Brain pericyte (primary cell): ENCODE measurements at regions not wholly inside any gene's neighbourhood (a gene's known extent, or its start where the extent isn't known, plus 50 kb on each side); places are given as distances from the start of the nearest gene placed in this dataset.

Source experiments
- DNase-seq: peaks from one replicate; pipeline ENCODE4 v3.0.0-alpha.2; 2012; ENCODE audit warnings: low read depth, low spot score

DNA sequence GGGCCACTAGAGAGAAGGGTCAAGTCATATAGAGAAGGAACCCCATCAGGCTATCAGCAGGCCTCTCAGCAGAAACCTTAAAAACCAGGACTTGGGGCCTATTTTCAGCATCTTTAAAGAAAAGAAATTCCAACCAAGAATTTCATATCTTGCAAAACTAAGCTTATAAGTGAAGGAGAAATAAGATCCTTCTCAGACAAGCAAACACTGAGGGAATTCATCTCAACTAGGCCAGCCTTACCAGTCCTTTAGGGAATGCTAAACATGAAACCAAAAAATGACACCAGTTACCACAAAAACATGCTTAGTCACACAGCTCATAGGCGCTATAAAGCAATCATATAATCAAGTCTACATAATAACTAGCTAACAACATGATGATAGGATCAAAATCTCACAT lies 407.1 kb downstream of the LRRC70 start:
- no peak for DNase-seq

DNA sequence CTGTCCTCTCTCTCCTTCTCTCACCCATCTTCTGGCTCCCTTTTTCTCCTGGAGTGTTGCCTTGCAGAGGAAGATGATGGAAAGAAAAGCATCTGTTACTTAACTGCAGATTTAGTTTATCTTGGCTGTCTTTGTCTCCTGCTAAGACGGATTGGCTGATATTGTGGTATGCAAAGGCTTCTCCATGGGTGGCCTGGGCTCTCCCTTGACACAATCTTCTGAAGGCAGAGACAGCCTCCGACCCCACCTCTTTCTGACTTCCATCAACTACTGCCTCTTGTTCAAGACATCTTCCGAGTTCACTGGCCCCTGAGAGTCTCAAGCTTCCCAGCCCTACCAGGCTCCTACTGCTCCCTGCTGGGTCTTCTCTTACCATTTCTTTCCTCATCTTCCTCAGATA lies 403.7 kb downstream of the LRRC70 start:
- peak; percentile 2 for DNase-seq

DNA sequence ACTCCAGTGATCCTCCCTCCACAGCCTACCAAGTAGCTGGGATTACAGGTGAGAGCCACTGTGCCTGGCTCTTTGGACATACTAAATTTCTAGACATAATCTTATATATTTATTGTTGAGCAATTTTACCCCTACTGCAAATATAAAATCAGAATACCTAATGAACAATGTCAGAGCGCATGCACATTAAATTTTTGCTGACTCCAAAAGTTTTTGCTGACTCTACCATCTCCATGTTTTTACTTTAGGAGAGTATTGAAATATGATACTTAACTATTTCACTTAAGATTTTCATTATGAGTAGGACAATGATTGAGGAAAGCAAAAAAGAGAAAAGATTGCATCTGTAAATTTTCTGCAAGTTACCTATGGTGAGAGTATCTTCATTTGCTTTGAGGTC lies 402.3 kb downstream of the LRRC70 start:
- no peak for DNase-seq

DNA sequence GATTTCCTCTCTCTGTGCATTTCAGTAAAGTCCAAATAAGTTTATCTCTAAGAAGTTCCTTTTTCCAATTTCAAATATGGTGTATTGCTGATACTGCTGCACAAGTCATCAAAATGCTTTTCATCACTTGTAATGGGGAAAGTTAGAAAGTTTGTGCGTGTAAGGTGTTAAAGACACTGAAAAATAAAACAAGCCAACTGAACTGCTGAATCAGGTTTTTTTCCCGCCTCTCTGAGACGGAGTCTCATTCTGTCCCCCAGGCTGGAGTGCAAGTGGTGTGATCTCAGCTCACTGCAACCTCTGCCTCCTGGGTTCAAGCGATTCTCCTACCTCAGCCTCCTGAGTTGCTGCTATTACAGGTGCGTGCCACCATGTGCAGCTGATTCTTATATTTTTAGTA lies 400.9 kb downstream of the LRRC70 start:
- no peak for DNase-seq

DNA sequence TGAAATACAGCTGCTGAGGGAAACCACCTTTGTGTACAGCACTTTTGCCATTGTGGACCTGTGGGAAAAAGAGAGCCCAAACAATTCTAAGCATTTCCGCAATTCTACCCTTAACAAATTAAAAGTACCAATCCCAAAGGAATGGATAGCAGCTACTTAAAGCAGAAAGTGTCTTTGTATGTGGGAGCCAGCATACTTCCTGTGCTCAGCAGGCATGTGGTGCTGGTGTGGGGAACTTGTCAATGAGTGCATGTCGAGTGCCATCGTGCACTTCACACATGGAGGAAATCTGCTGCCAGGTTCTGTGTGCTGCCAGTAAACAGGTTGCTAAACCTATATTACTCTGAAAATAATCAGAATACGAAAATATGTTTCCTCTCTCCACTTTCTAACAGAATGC lies 399.0 kb downstream of the LRRC70 start:
- DNase-seq, result no peak

DNA sequence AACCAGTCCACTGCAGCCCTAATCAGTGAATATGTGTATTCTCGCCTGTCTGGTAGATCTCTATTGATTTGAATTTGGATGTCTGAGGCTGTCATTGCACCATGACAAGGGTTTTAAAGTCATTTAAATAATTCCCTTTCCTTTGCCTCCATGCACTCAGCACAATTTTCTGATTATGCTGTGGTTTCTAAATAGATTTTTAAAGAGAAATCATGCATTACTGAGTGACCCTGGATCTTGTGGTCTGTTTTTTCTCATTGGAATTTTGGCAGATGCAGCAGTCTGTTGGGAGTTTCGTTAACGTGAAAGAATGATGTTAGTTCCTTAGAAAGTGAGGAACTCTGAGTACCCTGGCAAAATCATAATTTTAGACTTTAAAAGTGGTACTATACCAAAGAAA lies 396.0 kb downstream of the LRRC70 start:
- no peak for DNase-seq

DNA sequence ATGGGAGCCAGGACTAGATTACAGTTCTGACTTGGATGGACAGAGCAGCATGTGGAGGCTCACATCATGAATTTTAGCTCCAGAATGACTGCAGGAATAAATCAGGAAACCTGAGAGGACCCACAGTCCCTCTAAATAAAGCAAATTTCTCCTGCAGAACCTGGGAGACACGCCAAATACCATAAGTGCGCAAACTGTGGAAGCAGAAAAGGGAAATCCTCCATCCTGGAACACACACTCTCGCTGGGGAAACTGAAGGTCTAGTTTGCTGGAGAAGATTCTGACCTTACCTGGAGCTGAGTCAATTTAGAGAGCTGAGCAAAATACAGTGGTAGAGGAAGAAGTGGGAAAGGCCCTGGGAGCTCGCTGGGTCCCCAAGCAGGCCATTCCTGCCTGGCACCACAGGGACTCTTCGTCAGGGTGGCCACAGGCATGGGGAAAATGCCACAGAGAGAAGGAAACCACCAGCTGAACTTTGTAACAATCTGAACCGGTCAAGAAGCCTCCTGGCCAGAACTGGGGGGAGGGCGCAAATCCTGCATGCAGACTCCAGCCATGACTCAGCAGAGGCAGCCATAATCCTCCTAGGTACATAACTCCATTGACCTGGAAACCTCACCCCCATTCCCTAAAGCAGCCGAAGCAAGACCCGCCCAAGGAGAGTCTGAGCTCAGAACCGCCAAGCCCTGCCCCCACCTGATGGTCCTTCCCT lies 390.9 kb downstream of the LRRC70 start:
- DNase-seq, result no peak

DNA sequence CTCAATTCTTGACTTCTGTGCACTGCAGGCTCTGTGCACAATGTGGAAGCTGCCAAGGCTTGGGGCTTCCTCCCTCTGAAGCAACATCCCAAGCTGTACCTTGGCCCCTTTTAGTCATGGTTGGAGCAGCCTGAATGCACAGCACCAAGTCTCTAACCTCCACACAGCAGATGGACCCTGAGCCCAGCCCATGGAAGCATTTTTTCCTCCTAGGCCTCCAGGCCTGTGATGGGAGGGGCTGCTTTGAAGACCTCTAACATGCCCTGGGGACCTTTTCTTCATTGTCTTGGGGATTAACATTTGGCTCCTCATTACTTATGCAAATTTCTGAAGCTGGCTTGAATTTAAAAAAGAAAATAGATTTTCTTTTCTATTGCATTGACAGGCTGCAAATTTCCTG lies 385.8 kb downstream of the LRRC70 start:
- DNase-seq, result no peak

DNA sequence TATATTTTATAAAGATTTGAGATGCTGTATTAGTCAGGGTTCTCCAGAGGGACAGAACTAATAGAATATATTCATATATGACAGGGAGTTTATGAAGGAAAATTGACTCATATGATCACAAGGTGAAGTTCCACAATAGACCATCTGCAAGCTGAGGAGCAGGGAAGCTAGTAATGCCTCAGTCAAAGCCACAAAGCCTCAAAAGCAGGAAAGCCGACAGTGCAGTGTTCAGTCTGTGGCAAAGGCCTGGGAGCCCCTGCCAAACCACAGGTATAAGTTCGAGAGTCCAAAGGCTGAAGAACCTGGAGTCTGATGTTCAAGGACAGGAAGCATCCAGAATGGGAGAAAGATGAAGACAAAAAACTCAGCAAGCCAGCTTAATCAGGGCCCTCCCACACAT lies 382.2 kb downstream of the LRRC70 start:
- DNase-seq, result no peak

DNA sequence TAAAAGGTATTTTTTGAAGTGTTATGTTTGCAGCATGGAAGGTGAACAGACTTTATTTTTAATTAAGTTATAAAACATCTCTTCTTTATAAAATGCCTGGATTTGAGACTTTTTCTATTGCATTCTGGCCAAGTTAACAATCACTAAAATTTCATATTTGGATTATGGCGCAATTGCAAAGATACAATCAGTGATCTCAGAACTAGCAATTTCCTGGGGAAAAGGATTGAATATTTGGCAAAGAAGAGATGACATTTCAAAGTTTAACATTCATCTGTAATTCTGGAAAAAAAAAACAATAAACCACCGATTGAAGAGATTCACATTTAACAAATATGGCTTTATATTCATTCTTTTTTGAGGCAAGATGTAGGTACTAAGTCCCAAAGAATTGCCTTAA lies 378.0 kb downstream of the LRRC70 start:
- DNase-seq, result no peak

DNA sequence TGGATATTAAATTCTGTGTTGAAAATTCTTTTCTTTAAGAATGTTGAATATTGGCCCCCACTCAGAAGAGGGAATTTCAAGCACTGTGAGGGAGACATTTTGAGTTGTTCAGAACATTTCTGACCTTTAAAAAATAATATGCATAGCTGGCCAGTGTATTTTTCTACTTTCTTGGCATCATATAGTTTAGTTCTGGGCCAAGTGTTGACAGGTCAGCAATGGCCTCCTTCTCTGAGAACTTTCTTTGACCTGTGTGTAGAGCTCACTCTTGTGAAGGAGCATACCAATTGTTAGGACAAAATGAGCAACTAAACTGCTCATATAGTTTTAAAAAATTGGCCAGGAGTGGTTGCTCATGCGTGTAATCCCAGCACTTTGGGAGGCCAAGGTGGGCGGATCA lies 376.0 kb downstream of the LRRC70 start:
- DNase-seq, result no peak

DNA sequence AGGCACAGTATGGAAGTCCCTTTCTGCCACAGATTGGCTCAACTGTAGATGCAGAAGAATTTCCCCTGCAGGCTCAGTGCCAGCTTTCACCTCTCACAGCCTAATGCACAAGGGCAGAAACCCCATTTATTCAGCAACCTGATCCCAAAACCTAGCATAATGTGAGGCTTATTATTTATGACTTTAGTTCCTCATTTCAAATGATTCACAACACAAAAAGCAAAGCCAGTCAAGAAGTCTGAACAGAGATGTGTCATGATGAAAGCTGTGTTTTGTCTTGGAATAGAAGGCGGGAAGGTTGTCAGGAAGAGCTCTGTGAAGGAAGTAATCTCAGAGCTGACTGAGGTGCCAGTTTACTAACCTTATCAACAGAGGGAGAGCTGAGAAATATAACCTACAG lies 369.7 kb downstream of the LRRC70 start:
- DNase-seq, result no peak

DNA sequence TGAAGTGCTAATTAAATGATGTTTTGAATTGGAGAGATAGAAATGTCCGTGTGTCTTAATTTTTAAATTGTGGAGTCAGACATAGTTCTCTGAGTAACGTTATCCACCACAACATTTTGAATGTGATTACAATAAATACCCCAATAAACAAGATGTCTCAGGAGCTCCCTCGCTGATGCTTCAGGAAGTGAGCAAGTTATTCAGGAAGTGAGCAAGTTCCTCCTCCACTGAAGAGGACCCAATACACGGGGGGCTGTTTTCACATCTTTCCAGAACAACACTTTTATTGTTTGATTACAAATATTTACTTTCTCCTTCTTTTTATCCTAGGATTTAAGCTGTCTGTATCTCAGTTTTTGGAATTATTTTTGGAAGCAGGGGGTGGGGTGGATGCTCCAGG lies 363.8 kb downstream of the LRRC70 start:
- DNase-seq, result no peak

DNA sequence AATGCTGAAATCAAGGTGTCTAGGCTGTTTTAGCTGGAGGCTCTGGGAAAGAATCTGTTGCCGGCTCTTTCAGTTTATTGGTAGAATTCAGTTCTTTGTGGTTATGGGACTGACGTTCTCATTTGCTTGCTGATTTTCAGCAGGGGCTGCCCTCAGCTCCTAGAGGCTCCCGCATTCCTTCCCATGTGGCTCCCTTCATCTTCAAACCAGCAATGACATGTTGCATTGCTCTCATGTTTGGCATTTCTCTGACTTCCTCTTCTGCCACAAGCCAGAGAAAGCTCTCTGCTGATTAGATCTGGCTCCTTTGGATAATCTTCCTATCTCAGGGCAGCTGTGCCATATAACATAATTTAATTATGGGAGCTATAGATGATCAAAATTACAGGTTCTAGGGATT lies 360.3 kb downstream of the LRRC70 start:
- DNase-seq, result no peak

DNA sequence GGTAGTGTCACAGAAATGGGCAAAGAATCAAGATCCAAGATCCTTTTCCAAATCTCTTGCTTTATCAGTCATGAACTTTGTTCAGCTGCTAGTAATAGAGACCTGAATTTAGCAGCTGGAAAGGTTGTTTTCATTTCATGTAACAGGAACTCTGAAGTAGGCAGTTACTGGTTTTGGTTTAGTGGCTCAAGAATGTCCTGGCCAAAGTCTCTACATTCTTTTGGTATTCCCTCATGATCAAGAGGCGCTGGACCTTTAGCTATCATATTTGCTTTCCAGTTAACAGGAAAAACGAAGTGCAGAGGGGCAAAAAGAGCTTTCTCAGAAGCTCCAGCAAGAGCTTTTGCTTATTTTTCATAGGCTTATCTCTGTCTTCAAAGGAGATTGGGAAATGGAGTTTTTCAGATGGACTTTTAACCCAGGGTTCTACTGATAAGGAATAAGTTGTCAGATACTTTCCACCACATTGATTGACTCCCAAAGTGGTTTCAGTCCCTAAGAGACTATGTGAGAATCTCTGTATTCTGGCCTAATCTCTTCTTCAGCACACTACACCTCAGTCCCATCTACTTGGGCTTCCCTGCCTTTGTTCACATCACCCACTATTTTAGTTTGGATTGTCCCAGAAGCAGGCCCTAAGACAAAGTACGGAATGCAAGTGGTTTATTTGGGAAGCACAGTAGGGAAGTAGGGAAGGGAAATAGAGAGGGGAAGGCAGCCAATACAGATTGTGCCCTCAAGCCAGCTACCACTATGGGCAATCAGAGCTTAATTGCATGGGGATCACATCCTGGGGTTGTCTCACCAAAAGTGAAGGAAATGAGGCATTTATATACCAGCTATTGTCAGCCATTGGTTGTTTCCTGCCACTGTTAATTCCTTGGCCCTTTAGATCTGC lies 359.3 kb downstream of the LRRC70 start:
- no peak for DNase-seq

DNA sequence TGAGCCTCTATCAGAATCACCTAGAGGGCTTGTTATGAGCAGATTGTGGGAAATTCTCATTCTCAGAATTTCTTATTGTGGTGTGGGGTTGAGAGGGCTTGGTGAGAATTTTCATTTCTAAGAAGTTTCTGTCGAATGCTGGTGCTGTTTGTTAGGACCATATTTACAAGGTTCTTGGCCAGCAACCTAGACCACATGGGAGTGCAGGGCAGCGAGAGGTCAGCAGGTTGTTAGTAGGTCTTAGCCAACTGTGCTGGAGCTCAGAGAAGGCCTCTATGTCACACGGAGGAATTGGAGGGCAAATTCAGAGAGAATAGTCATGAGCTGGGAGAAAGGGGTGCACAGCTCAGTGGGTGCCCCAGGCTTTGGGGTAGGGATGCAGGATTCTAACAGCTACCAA lies 357.0 kb downstream of the LRRC70 start:
- DNase-seq, result no peak

DNA sequence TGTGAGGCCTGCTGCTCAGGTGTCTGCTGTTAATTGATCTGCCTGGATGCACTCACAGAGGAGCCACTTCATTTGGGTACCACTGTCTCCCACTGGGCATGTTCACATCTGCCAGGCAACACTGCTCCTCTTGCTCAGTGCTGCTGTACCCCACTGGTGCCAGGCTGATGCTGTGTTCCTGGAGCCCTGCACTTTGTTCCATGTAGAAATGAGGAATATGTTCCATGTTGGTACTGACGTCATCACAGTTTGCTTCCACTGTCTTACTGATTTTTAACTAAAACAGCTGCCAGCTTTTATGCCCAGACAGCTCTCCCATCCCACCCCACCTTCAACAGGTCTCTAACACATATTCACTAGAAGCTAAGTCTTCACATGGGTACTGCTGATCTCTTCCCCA lies 355.7 kb downstream of the LRRC70 start:
- no peak for DNase-seq

DNA sequence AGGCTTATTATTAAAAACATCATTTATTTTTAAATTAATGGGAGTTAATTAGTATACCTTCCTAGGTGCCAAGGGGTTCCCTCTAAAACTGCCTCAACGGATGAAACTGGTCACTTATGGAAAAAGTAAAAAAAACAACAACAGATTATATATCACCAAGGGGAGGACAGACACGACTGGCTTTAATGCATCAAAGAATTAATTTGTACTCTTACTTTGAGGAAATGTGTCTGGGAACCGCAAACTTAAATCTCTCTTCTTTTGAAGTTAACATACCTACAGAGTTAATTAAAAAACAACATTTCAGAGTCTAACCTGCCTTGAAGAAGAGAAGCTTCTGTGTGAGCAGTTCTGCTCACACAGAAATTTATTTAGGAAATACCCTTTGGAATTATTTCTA lies 354.6 kb downstream of the LRRC70 start:
- DNase-seq, result no peak

DNA sequence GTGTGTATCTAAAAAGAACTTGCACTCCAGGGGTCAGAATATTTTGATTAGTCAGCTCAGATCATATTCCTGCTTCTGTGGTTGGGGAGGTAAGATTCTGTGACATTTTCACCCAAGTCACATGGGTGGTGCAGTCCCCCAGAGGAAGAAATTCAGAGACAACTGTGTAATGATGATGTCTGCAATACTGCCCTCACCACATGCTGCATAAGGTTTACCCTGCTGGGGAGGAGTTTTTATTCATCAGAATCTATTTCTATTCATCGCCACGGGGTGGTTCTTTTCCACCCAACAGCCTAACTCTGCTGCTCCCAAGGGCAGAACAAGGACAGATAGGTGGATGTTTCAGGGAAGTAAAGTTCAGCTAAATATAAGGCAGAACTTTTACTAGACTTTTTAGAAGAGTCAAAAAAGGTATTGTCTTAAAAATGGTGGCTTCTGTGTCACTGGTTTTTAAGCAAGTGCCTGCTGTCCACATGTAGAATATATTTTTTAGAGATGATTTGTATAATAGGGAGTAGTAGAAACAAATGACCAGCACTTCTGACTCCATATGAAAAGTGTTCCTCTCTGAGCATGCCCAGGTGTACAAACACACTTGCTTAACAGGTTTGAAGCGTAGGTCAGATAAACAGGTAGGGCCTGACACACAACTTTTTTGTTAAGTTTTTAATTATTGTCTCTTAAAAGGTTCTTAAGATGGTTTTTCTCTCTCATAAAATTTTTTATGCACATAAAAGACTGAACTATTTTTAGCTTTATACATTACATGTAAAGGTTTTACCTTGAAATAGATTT lies 352.7 kb downstream of the LRRC70 start:
- DNase-seq, result peak; percentile 67

DNA sequence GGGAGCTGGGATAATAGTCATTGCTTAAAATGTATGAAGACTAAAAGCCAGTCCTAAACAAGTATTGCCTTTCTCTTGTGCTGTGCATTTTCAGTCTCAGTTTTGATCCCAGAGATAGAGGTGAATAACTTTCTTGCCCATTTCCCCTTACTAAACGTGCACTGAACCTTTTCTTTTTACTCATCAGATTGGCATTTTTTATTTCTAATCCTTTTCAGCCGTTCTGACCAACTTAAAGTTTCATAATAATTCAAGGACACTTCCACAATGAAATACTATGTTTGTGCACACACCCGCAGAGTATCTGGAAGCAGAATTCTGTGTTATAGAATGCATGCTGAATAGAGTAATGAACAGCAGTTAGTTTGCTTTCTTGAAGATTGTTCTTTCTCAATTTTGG lies 343.6 kb downstream of the LRRC70 start:
- no peak for DNase-seq

DNA sequence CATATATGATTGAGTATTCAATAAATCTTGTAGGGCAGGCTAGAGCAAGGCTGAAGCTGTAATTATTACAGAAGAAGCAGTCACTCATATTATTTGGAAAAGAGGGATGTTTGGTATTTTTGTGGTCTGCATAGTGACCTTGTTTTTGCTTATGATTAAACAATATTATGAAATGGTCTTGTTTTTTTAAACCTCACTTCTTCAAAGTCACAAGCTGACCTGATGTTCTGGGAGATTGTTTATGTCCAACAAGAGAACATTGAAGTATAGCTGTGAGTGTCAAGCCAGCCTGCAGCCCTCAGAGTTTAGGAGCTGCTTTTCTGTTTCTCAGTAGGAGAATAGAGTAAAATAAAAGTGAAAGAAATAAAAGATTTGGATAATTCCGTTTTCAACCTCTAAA lies 342.2 kb downstream of the LRRC70 start:
- DNase-seq, result no peak

DNA sequence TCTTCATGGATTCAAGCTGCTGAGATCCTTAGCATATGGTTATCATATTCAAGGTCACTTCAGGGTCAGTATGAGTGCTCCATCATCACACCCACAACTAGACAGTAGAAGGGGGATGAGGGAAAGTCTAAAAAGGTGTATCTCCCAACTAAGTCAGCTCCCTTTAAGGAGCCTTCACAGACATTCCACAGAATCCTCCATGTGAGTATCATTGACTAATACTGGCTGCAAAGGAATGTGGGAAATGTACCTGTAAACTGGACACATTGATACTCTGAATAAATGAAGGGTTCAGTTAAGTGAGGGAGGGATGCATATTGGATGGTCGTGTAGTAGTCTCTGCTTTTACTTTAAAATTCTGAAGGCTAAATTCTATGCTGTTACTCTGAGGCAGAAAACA lies 330.7 kb downstream of the LRRC70 start:
- DNase-seq, result no peak
